Adrenal gland (tissue), 5 donors: ENCODE measurements at regions not wholly inside any gene's neighbourhood (a gene's known extent, or its start where the extent isn't known, plus 50 kb on each side); places are given as distances from the start of the nearest gene placed in this dataset.

Experiments used
- POLR2A ChIP-seq, 2 donors: fragments of 450-650 bp; IDR thresholded peaks; one replicate each; pipeline ENCODE4 v1.6.1; 2017; ENCODE audit warnings: antibody characterized with exemption in 2 of 2, mild to moderate bottlenecking in 2 of 2, moderate library complexity in 1 of 2
- TF ChIP-seq, protein P1 (sequence below), 6 experiments: fragments of 450-650 bp in 4 of 6; fragments of 200-600 bp in 2 of 6; sonication (generic) in 1 of 6; IDR thresholded peaks; 1 replicate in 5 of 6; 2 replicates in 1 of 6; pipeline versions ENCODE4 v1.5.1 to v1.8.0; 2016 to 2021; ENCODE audit warnings: antibody characterized with exemption in 6 of 6, mild to moderate bottlenecking in 2 of 6, moderate library complexity in 1 of 6
- donor health status: DM: no; HTN: no; CAD: no.

- TF ChIP-seq, protein P1, sequence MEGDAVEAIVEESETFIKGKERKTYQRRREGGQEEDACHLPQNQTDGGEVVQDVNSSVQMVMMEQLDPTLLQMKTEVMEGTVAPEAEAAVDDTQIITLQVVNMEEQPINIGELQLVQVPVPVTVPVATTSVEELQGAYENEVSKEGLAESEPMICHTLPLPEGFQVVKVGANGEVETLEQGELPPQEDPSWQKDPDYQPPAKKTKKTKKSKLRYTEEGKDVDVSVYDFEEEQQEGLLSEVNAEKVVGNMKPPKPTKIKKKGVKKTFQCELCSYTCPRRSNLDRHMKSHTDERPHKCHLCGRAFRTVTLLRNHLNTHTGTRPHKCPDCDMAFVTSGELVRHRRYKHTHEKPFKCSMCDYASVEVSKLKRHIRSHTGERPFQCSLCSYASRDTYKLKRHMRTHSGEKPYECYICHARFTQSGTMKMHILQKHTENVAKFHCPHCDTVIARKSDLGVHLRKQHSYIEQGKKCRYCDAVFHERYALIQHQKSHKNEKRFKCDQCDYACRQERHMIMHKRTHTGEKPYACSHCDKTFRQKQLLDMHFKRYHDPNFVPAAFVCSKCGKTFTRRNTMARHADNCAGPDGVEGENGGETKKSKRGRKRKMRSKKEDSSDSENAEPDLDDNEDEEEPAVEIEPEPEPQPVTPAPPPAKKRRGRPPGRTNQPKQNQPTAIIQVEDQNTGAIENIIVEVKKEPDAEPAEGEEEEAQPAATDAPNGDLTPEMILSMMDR (IDR thresholded peaks at IDR 0.05) = no peak
- no peak for TF ChIP-seq POLR2A (IDR thresholded peaks at IDR 0.05)
Observed at GRCh38 chr5:20536341-20536740, 548.3 kb upstream of the CDH18 start.
